Suppressor macrophage treated with lipopolysaccharide for 4 hours (primary cell): ENCODE measurements at regions not wholly inside any gene's neighbourhood (a gene's known extent, or its start where the extent isn't known, plus 50 kb on each side); places are given as distances from the start of the nearest gene placed in this dataset.
A peak's percentile ranks its signal among the peaks of the same experiment; 100 is the strongest.

ENCODE experiments used
- DNase-seq: peaks from one replicate; pipeline ENCODE4 v3.0.0-alpha.2; 2020

DNA sequence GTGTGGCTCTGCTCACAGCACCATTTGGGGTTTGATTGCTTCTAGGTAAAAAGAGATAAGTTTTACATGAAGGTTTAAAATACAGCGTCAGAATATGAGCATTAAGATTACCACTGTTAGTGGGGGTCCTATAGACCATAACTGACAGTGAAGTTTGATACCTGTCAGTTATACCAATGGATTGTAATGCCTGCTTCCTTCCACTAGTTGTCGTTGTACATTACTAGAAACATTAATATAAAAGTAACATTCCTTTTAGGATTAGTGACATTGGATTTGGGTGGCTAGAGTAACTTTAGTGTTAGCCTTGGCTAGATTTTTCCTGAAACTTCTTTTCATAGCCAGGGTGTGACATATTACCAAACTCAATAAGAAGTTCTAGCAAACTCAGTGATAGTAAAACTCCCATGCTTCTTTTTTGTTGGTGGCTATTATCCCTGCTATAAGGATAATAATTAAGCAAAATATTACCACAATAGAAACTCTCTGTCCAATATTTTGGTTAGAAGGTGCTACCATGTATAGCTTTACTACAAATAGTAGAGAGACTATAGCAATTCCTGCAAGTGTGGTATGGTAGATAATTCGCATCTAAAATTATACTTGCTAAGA lies 57.1 kb downstream of the FAM181B start:
- DNase-seq, result no peak

DNA sequence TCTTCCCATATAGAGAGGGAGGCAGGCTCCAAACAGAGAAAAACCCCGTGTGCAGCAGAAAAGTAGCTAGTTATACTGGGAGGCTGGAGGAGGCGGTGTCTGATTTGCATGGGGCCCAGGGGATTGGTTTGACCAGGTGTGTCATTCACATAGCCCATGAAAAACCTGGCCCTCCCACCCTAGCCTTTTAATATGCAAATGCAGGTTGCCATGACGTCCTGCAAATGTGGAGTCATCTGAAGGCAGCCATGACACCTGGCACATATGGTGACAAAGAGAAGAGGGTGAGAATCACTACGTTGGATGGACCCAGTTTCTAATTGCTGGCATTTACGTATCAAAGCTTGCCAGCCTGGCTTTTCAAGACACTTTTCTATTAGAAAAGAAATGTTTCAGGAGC lies 57.8 kb downstream of the FAM181B start:
- no peak for DNase-seq

DNA sequence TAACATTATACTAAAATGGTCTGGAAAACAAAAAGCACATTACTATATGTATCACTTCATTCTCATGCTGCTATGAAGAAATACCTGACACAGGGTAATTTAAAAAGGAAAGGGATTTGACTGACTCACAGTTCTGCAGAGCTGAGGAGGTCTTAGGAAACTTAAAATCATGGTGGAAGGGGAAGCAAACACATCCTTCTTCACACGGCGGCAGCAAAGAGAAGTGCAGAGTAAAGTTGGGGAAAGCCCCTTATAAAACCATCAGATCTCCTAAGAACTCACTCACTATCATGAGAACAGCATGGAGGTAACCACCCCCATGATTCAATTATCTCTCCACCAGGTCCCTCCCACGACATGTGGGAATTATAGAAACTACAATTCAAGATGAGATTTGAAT lies 60.0 kb downstream of the FAM181B start:
- peak; percentile 32 for DNase-seq

DNA sequence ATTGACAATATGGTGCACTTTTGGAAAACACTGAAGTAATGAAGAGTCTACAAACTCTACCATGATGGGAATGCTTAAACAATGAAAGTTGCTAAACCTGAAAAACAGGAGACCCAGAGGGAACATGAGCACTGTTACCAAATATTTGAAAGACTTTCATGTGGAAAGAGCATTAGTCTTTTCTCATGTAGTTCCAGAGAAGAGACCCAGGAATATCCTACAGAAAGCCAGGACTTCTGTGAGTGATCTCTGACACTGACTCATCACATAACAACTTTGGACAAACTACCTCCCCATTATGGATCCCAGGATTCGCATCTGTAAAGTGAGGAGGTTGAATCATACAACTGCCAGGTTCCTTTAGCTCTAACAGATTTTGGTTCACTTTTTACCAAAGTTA lies 62.2 kb downstream of the FAM181B start:
- DNase-seq, result no peak

DNA sequence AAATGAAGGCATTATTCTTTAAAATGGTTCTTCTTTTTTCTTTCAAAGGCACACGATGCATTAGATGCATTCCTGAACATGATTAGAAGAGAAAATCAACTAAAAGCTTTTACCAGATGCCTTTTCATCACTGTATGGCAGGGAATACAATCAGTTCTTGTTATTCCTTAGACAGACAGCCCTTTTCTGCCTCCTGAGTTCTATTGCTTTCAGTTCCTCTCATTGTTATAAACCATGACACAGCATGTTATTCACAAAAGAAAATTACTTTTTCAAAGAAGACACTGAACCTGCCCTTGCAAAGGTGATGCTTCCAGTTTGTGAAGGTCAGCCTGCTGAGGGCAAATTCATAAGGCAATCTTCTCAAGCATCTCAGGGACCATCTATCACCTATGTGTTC lies 70.1 kb downstream of the FAM181B start:
- DNase-seq, result no peak

DNA sequence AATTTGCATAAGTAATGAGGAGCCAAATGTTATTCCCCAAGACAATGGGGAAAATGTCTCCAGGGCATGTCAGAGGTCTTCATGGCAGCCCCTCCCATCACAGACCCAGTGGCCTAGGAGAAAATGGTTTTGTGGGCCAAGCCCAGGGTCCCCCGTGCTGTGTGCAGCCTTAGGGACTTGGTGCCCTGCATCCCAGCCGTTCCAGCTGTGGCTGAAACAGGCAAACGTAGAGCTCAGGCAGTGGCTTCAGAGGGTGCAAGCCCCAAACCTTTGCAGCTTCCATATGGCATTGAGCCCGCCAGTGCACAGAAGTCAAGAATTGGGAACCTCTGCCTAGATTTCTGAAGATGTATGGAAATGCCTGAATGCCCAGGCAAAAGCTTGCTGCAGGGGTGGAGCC lies 79.9 kb downstream of the FAM181B start:
- DNase-seq, result no peak

DNA sequence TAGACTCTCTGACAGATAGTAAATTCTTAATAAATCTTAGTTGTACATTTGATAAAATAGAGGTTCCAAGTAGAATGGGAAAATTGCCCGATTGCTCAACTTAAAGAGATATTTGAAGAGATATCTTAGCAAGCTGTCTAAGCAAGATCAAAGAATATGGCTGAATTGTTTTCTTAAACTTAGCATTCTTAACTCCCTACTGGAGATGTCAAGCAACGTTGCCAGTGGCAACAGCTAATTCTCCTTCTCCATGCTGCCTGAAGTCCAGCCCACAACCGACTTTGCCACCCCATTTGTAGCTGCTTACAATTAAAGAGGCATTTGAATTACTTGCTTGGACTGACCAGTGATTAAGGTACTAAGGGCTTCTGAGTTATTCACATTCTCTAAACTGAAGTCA lies 94.4 kb downstream of the FAM181B start:
- no peak for DNase-seq

DNA sequence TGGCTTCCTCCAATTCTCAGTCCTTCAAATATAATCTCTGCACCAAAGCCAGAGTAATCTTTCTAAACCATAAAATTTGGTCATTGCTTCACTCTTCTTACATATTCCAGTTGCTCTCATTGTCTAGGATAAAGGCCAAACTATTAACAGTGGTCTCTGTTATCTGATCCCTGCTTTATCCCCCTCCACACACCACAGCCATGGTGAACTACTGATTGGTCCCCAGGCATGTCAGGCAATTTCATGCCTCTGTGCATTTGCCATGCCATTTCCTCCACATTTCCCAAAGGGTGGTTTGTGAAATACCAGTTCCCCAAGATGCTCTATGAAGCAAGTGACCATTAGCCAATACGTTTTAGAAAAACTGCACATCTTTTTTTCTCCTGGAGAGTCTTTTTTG lies 97.0 kb downstream of the FAM181B start:
- DNase-seq, result no peak

DNA sequence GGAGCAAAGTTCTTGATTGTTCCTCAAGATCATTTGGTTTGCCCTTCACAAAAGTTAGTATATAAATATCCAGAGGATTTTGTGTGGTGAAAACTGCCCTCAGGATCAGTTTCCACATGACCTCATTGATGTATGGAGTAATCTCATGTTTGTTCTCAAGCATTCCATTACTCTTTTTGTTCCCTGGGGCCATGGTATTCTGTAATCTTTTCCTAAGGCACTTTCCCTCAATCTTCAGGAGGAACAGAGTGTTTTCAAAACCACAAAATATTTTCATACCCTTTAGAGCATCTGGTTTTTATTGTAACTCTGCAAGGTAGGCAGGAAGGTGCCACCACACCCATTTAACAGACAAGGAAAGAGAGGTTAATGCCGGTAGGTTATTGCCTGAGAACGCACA lies 99.6 kb downstream of the FAM181B start:
- no peak for DNase-seq

DNA sequence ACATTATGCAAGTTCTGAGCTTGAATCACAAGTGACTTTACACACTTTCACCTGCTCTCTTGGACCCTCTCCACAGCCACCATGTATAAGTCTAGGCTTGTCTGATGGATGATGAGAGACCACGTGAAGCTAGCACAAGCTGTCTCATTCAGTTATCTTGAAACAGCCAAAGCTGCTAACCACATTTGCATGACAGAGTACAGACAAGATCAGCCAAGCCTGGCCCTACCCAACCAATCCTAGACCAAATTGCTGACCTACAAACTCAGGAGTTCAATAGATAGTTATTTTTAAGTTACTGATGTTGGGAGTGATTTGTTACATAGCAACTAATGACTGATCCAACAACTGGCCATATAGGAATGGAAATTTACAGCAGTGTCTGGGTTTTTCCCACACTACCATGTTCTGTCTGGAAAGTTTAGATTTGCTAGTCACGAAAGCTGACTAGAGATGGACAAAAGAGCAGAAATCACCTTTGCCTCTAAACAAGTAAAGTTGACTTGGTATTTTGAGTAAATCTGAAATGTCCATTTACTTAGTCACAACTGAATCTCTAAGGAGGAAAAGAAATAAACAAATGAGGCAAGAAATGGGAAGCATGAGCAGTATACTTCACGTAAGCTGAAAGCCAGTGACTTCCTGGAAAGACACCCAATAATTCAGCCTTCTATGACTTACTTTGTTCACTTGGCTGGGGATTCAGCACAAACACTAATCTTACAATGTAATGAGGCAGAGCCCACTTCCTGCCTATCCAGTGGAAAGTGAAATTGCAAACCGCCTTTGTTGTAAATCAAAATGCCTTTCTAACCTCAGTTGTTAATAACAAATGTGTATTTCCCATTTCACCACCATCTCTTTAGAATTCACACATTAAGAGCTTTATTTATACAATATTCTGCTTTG lies 101.7 kb downstream of the FAM181B start:
- peak; percentile 19 for DNase-seq

DNA sequence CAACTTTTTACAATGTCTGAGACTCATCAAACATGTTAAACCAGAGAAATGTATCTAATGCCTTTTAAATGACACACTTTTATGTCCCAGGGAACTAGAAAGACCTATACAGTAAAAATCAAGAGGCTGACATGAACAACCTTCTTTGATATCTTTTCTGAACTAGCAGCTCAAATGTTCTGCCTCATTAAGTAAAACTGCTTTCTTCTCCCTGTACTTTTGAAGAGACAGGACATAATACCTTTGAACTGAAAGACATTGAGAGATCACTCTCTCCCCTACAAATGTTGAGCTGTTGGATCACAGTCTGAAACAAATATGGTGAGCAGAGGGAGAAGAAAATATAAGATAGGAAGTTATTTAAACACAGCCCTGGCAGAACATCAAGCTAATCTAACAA lies 123.0 kb downstream of the FAM181B start:
- no peak for DNase-seq

DNA sequence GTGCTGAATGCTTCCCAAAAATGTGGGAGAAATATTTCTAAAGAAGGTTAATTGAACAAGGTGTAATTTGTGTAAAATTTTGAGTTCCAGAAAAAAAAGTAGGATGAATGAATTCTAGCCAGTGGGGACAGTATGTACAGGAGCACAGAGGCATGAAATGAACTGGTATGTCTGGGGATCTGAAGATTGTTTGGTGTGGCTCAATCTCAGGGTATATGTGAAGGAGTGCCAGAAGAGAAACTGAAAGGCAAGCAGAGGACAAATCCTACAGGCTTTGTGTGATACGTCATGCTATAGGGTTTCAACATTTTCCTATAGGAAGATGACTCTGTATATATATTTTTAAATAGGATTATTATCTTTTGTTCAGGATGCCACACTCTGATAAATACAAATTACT lies 126.9 kb downstream of the FAM181B start:
- DNase-seq, result no peak

DNA sequence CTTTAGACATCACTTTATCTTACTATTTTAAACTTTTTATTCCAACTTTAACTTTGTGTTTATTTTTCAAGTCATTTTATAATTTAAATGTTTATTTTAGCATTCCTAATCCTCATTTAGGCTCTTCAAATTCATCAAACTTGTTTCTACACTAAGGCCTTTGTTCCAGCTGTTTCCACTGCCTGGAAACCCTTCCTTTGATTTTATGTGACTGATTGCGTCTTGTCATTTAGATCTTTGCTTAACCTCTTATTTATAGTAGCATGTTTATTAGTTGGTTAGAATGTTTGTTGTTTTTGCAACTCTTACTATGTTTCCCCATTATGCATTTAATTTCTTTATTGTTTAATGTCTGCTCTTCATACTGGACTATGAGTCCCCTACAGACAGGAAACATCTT lies 132.0 kb downstream of the FAM181B start:
- DNase-seq, result no peak

DNA sequence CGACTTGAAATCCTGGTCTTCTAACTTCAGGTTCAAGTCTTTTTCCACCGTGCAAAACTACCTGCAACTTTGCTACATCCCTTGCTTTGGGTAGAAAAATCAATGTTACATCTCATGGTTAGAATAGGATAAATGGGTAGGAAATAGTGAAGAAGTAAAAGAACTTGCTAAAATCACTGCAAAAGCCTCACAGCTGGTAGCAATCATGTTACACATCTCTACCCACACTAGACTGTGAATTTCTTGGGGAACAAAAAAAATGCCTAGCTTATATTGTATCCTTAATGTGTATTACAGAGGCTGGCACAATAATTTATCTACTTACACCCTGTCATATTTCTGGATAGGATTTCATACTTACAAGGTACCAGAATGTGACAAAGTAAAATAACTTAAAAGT lies 133.8 kb downstream of the FAM181B start:
- DNase-seq, result no peak

DNA sequence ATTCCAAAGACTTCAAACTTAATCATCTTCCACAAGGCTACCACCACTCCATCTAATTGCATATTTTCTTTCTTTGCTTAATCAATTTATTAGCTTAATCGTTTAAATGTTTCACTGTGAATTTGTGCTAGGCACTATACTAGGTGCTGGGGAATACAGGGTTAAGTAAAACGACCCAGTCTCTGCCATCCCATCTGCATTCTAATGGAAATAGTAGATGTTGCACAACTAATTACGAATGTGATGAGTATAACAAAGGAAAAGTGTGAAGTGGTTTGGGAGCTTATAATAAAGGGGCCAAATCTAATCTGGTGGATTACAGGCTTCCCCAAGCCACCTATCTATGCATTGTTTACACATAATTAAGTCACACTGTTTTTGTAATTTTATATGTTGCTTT lies 147.1 kb downstream of the FAM181B start:
- DNase-seq, result no peak

DNA sequence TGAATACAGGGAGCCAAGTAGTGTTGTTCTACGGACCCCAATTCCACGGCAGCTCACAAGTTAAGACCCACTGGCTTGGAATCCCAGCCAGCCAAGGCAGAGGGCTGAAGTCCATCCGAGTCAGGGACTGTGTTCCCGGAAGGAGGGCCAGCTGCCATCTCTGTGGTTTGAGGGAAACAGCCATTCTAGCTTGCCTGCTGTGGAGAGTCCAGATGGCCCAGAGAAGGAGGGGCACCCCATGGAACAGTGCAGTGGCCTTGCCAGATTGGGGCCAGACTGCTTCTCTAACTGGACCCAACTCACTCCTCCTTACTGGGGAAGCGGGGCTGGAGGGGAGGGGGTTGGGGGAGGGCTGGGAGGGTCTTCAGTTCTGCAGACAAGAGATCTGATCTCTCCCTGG lies 156.4 kb downstream of the FAM181B start:
- no peak for DNase-seq

DNA sequence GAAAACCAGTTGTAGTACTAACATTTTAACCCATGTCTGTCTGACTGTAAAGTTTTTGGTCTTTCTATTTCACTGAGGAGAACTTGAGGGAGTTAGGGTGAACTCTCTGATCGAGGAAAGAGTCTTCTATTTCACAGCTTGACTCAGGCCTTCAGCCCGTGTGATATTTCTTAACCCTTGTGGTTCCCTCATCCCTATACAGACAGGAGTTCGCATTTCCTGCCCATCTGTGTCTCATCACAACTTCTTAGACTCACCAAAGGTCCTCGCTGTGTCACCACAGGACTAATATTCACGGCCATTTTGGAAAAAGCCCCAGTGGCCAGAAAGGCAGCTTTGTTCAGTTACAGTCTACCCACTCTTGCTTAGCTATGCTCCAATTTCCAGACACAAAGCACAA lies 172.8 kb downstream of the FAM181B start:
- peak; percentile 44 for DNase-seq

DNA sequence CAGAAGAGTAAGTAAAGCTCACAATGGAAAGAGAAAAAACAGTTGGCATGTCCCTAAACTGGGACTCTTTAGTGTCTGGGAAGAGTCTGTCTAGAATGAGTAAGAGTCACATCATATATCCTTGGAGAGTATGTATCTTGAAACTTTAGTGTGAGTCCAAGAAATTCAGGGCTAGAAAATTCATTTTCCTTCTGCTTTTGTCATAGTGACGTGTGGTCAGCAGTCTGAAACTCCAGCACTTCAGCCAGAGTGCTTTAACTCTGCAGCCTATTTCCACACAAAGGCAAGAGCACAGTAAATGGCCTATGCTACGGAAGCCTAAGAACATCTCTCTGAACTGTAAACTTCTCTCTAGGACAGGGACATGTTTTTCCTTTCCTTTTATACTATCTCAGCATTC lies 174.1 kb downstream of the FAM181B start:
- DNase-seq, result peak; percentile 69

DNA sequence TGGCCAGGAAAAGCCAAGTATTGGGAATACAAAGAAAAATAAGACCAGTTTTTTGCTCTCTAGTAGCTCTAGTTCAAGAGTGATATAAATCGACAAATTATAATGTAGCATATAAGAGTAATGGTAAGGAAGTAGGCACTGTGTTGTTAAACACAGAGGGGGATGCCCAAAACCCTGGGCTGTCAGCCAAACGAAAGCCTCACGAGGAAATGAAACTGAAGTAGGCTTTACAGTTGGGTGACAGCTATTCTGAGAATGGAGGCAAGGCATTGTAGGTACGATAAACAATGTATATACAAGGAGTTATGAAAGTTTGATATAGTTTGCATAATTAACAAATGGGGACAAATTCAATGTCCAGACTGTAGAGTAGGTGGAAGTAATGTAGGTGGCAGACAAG lies 176.4 kb downstream of the FAM181B start:
- DNase-seq, result peak; percentile 83

DNA sequence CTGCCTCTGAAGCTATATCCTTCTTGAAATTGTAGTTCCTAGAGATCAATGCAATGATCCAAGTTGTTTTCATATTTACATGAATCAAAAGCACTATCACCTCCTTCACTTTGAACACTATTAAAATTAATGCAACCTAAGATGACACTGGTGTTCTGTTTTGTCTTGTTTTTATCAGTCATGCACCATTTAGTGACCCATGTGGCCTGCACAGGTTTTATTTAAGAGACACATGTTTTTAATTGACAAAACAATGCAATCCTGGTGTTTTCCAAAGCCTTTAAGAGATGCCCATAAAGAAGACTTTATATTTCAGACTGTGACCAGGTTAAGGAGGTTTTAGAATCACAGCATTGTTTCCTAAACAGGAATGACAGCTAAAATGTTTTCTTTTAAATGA lies 177.5 kb downstream of the FAM181B start:
- DNase-seq, result no peak

DNA sequence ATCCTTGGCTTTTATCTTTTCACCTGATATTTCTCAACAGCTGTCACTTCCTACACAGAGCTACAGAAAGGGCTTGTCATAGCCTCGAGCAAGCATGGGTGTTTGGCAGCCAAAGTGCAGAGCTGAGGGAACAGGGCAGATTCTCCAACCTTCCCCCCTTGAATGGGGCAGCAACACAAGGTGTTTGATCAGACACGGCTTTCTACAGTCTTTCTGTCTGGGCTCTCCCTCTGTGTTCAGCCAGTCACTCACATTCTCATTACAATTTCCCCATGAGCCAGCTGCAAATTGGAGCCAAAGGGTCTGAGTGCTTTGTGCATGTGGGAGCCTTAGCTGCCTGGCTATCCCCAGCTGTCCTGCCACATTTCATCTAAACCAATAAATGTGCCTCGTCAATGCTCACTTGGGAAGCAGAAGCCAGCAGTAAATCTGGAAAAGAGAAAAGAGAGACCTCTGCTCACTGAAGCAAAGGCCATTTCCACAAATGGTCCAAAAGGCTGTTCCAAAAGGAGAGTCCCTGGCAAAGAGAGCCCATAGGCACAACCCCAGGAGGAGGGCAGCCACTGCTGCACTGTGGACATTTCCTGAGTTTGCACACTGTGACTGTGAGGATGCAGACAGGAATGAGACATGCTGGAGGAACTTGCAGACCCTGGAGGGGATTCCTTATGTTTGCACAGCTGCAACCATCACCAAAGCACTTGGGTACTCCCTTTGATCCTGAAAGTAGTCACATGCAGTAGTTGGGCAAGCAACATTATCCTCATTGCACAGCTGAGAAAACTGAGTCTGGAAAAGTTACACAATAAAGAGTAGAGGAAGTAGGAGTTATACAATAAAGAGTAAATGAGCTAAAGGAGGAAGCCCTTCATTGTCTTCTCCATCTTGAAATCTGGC lies 186.8 kb downstream of the FAM181B start:
- DNase-seq, result peak; percentile 59

DNA sequence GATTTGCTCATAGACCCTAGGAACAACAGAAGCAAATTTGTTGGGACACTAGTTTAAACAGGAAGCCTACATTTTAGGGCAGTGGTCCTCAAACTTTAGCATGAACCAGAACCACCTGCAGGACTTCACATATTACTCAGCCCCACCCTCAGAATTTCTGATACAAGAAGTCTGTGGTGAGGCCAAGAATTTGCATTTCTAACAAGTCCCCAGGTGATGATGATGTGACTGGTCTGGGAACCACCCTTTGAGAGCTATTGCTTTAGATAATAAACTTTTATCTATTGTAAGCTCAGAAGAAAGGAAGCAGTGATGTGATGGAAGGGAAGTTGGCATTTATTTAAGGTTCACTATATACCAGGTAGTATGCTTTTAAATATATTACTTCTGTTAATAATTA lies 194.0 kb downstream of the FAM181B start:
- DNase-seq, result no peak

DNA sequence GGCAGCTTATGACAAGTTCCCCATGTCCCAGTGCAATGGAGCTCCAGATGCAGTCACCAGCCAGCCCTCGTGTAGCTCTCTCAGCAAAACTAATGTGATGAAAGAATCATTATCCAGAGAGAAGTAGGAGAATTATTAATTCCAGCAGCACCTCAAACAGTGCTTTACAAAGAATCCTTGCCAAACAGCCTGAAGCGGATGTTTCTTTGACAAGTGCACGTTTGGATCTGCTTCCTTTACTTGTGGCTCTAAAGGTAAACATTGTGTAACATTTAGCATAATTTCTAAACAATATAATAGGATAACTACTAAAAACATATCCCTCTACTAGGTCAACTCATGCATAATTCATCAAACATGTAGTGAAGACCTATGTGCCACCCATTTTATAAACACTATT lies 197.0 kb downstream of the FAM181B start:
- DNase-seq, result no peak
